ENCODE measurements at regions not wholly inside any gene's neighbourhood (a gene's known extent, or its start where the extent isn't known, plus 50 kb on each side); places are given as distances from the start of the nearest gene placed in this dataset.

GRCh38 chr3:90092994-90093393 is 985.6 kb downstream of the EPHA3 start:
- Histone ChIP-seq H4K20me1 (ENCODE audit: control insufficient read depth, insufficient read depth, low read length, poor library complexity, severe bottlenecking) (no peaks in the 10 kb centered on the region), H3K9ac (ENCODE audit: low read length) (no peak overlapping the region), H3K9me3 (ENCODE audit: control extremely low read depth in 1 of 3, control insufficient read depth in 2 of 3, insufficient read depth in 1 of 3, low read length in 2 of 3) (no peaks in the 10 kb centered on the region), H3K27me3 (replicated peaks in 1 of 4; ENCODE audit: control extremely low read depth in 1 of 4, control insufficient read depth in 3 of 4, insufficient read depth in 4 of 4, low read length in 3 of 4) (no peaks in the 10 kb centered on the region), H3K79me2 (ENCODE audit: control insufficient read depth, insufficient read depth, low read length) (no peaks in the 10 kb centered on the region), H3K4me1 (ENCODE audit: control insufficient read depth in 2 of 2, insufficient read depth in 2 of 2, low read length in 2 of 2) (no peaks in the 10 kb centered on the region), H2AFZ (ENCODE audit: insufficient read depth, low read depth, low read length, poor library complexity, severe bottlenecking) (no peak overlapping the region), H3K4me2 (replicated peaks; ENCODE audit: low read depth, low read length, poor library complexity, severe bottlenecking) (no peak overlapping the region), H3K36me3 (replicated peaks in 1 of 2; ENCODE audit: control extremely low read depth in 1 of 2, control insufficient read depth in 1 of 2, extremely low read depth in 1 of 2, insufficient read depth in 2 of 2, low read length in 1 of 2) (no peaks in the 10 kb centered on the region), H3K4me3 (ENCODE audit: control extremely low read depth in 1 of 5, extremely low read depth in 1 of 5, insufficient read depth in 1 of 5, low read depth in 2 of 5, low read length in 4 of 5) (no peak overlapping the region), H3K27ac (ENCODE audit: low read length in 2 of 2) (no peak overlapping the region)
- no peaks in the 10 kb centered on the region for H3K27me3 Mint-ChIP-seq
- TF ChIP-seq CTCF (IDR thresholded peaks at IDR 0.05) (no peak), EZH2 (IDR thresholded peaks at IDR 0.05; ENCODE audit: borderline replicate concordance, insufficient read depth, low read depth, low read length, poor library complexity, severe bottlenecking) (no peak)
- no peak overlapping the region for H3K27ac Mint-ChIP-seq
- POLR2A ChIA-PET = no interaction called here
- WGBS (ENCODE audit: insufficient coverage) = no CpG with 5 or more reads among the region's 1 CpG
- DNase-seq = no peak
- CTCF ChIA-PET = no interaction called here
- H3K9me3 Mint-ChIP-seq (ENCODE audit: insufficient read depth) = no peaks in the 10 kb centered on the region
- no peak overlapping the region for H3K4me3 Mint-ChIP-seq
- no peaks in the 10 kb centered on the region for H3K4me1 Mint-ChIP-seq
- intact Hi-C loops (cut with micrococcal nuclease) = no loop called here
- no peak for ATAC-seq (ENCODE audit: low read depth)

- Histone ChIP-seq H3K4me2 (replicated peaks; ENCODE audit: low read depth, low read length, poor library complexity, severe bottlenecking) (no peak overlapping the region), H3K36me3 (replicated peaks in 1 of 2; ENCODE audit: control extremely low read depth in 1 of 2, control insufficient read depth in 1 of 2, extremely low read depth in 1 of 2, insufficient read depth in 2 of 2, low read length in 1 of 2) (no peaks in the 10 kb centered on the region), H3K27me3 (replicated peaks in 1 of 4; ENCODE audit: control extremely low read depth in 1 of 4, control insufficient read depth in 3 of 4, insufficient read depth in 4 of 4, low read length in 3 of 4) (no peaks in the 10 kb centered on the region), H3K9ac (ENCODE audit: low read length) (no peak overlapping the region), H4K20me1 (ENCODE audit: control insufficient read depth, insufficient read depth, low read length, poor library complexity, severe bottlenecking) (no peaks in the 10 kb centered on the region), H3K4me3 (ENCODE audit: control extremely low read depth in 1 of 5, extremely low read depth in 1 of 5, insufficient read depth in 1 of 5, low read depth in 2 of 5, low read length in 4 of 5) (no peak overlapping the region), H3K79me2 (ENCODE audit: control insufficient read depth, insufficient read depth, low read length) (no peaks in the 10 kb centered on the region), H3K27ac (ENCODE audit: low read length in 2 of 2) (no peak overlapping the region), H3K9me3 (ENCODE audit: control extremely low read depth in 1 of 3, control insufficient read depth in 2 of 3, insufficient read depth in 1 of 3, low read length in 2 of 3) (no peaks in the 10 kb centered on the region), H3K4me1 (ENCODE audit: control insufficient read depth in 2 of 2, insufficient read depth in 2 of 2, low read length in 2 of 2) (no peaks in the 10 kb centered on the region), H2AFZ (ENCODE audit: insufficient read depth, low read depth, low read length, poor library complexity, severe bottlenecking) (no peak overlapping the region)
- no peak overlapping the region for H3K4me3 Mint-ChIP-seq
- no peaks in the 10 kb centered on the region for H3K4me1 Mint-ChIP-seq
- WGBS (ENCODE audit: insufficient coverage) = 88% methylated on average over 2 of the region's 2 CpGs
- ChIA-PET CTCF (no interaction called here), POLR2A (no interaction called here)
- no peak for ATAC-seq (ENCODE audit: low read depth)
- TF ChIP-seq EZH2 (IDR thresholded peaks at IDR 0.05; ENCODE audit: borderline replicate concordance, insufficient read depth, low read depth, low read length, poor library complexity, severe bottlenecking) (no peak), CTCF (IDR thresholded peaks at IDR 0.05) (no peak)
- H3K27me3 Mint-ChIP-seq = no peaks in the 10 kb centered on the region
- no peak for DNase-seq
- H3K9me3 Mint-ChIP-seq (ENCODE audit: insufficient read depth) = no peaks in the 10 kb centered on the region
- intact Hi-C loops (cut with micrococcal nuclease) = no loop called here
- H3K27ac Mint-ChIP-seq = no peak overlapping the region
These were observed 988.4 kb downstream of the EPHA3 start for GRCh38 chr3:90095811-90096210.
